ENCODE measurements at regions not wholly inside any gene's neighbourhood (a gene's known extent, or its start where the extent isn't known, plus 50 kb on each side); places are given as distances from the start of the nearest gene placed in this dataset.
"Not testable (repeated sequence)": the region's sequence is repeated elsewhere in the genome, so short reads cannot be mapped to it uniquely, and the experiment has no call there.

DNA sequence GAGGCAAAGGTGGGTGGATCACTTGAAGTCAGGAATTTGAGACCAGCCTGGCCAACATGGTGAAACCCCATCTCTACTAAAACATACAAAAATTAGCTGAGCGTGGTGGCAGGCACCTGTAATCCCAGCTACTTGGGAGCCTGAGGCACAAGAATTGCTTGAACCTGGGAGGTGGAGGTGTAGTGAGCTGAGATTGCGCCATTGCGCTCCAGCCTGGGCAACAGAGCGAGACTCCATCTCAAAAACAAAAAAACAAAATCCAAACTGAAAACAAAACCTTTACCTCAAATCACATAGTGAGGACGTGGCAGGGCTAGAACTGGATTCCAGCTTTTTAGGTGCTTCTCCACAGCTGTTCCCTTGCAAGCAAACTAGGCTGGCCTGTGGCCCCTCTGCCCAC, 58.5 kb upstream of the EDAR start:
- H3K36me3 ChIP-seq (ENCODE audit: control insufficient read depth in 2 of 4, insufficient read depth in 4 of 4, low read length in 3 of 4); H2BK15ac ChIP-seq (ENCODE audit: low read length); H3K4ac ChIP-seq (replicated peaks; ENCODE audit: insufficient read length, low read depth, low read length); H4K8ac ChIP-seq (ENCODE audit: extremely low read depth, insufficient read depth, low read length); H3K9ac ChIP-seq (replicated peaks in 1 of 4; ENCODE audit: extremely low read depth in 1 of 4, low read depth in 3 of 4, low read length in 3 of 4); H4K5ac ChIP-seq (ENCODE audit: insufficient read length, low read depth, low read length); H3K4me2 ChIP-seq (ENCODE audit: insufficient read depth in 1 of 2, low read depth in 2 of 2, low read length in 2 of 2); H4K91ac ChIP-seq (replicated peaks; ENCODE audit: insufficient read length, low read length); POLR2A ChIA-PET (ENCODE audit: partially characterized antibody); H3K27ac ChIP-seq (ENCODE audit: low read depth, low read length); H2BK20ac ChIP-seq (ENCODE audit: low read length); H2AFZ ChIP-seq (ENCODE audit: low read length); H3K27me3 ChIP-seq (replicated peaks in 1 of 4; ENCODE audit: control insufficient read depth in 3 of 4, extremely low read depth in 1 of 4, insufficient read depth in 3 of 4, low read length in 3 of 4); DNase-seq (ENCODE audit: low read depth in 1 of 2, low spot score in 2 of 2); H3K9me3 ChIP-seq (ENCODE audit: insufficient read depth in 2 of 2, low read depth in 1 of 2, low read length in 1 of 2); H3K79me1 ChIP-seq (ENCODE audit: low read depth, low read length); H2AK5ac ChIP-seq (ENCODE audit: low read depth, low read length); H2BK5ac ChIP-seq (ENCODE audit: low read depth, low read length); H3K23ac ChIP-seq (ENCODE audit: insufficient read length); H3K79me2 ChIP-seq (ENCODE audit: control insufficient read depth in 1 of 2, insufficient read depth in 2 of 2, low read length in 2 of 2); H3K4me1 ChIP-seq (replicated peaks in 1 of 4; ENCODE audit: control insufficient read depth in 3 of 4, insufficient read depth in 4 of 4, low read length in 3 of 4); H3K14ac ChIP-seq (ENCODE audit: insufficient read length); H4K20me1 ChIP-seq (replicated peaks in 1 of 2; ENCODE audit: control insufficient read depth in 1 of 2, insufficient read depth in 2 of 2, low read length in 2 of 2); FAIRE-seq; H3K23me2 ChIP-seq (ENCODE audit: low read depth, low read length); H3K56ac ChIP-seq (replicated peaks; ENCODE audit: insufficient read length, low read depth, low read length); H3K4me3 ChIP-seq (ENCODE audit: extremely low read depth in 1 of 4, insufficient read depth in 2 of 4, low read depth in 3 of 4, low read length in 4 of 4); H2BK12ac ChIP-seq (ENCODE audit: low read depth, low read length); H2BK120ac ChIP-seq (replicated peaks; ENCODE audit: low read depth, low read length); H3K18ac ChIP-seq (ENCODE audit: extremely low read depth, low read length): not testable (repeated sequence)
- 95% methylated on average over 5 of the region's 5 CpGs; no CpG with 5 or more reads in 1 of the 2 experiments for WGBS, 2 experiments (ENCODE audit: extremely low coverage in 1 of 2, insufficient coverage in 1 of 2, insufficient read length in 1 of 2, insufficient replicate concordance in 2 of 2, low coverage in 1 of 2, low lambda C conversion rate in 2 of 2, missing lambda C conversion rate in 1 of 2)
- CTCF ChIA-PET (ENCODE audit: partially characterized antibody): interaction anchor here (0.6 kb wide), 1 partner anchor 17 kb away, joined by 3 read pairs; no protein-coding TSS in a partner anchor

All from H1 (cell line).